Right lung (tissue), 2 donors: ENCODE measurements at regions not wholly inside any gene's neighbourhood (a gene's known extent, or its start where the extent isn't known, plus 50 kb on each side); places are given as distances from the start of the nearest gene placed in this dataset.
"Not testable (repeated sequence)": the region's sequence is repeated elsewhere in the genome, so short reads cannot be mapped to it uniquely, and the experiment has no call there.

ENCODE experiments used
- DNase-seq, 2 donors: peaks; one replicate each; pipeline ENCODE4 v3.0.0-alpha.2; 2013

GRCh38 chr11:45410391-45411227, 124.5 kb upstream of the SYT13 start:
- DNase-seq, result no peak

- no peak for DNase-seq
These were observed 123.4 kb upstream of the SYT13 start for GRCh38 chr11:45409587-45409986.

- no peak for DNase-seq
These were observed 121.1 kb upstream of the SYT13 start for GRCh38 chr11:45407226-45407625.

GRCh38 chr11:45405916-45406670, 120.0 kb upstream of the SYT13 start:
- no peak for DNase-seq

GRCh38 chr11:45403521-45403920, 117.4 kb upstream of the SYT13 start:
- not testable (repeated sequence) for DNase-seq

- no peak for DNase-seq
These were observed 116.0 kb upstream of the SYT13 start for GRCh38 chr11:45402049-45402630.

GRCh38 chr11:45400591-45400990, 114.5 kb upstream of the SYT13 start:
- no peak for DNase-seq

- no peak for DNase-seq
These were observed 113.0 kb upstream of the SYT13 start for GRCh38 chr11:45399166-45399565.

- DNase-seq, result no peak
These were observed 112.2 kb upstream of the SYT13 start for GRCh38 chr11:45398325-45398724.

GRCh38 chr11:45396394-45396793, 110.3 kb upstream of the SYT13 start:
- DNase-seq, result no peak

GRCh38 chr11:45395947-45396346, 109.8 kb upstream of the SYT13 start:
- no peak for DNase-seq

GRCh38 chr11:45395421-45395820, 109.3 kb upstream of the SYT13 start:
- DNase-seq, result no peak

- DNase-seq, result no peak
These were observed 108.3 kb upstream of the SYT13 start for GRCh38 chr11:45394294-45395085.

GRCh38 chr11:45393826-45394225, 107.7 kb upstream of the SYT13 start:
- no peak for DNase-seq

GRCh38 chr11:45393334-45393733, 107.2 kb upstream of the SYT13 start:
- no peak for DNase-seq

GRCh38 chr11:45392591-45393091, 106.5 kb upstream of the SYT13 start:
- DNase-seq, result no peak

GRCh38 chr11:45392154-45392553, 106.0 kb upstream of the SYT13 start:
- DNase-seq, result no peak

- no peak for DNase-seq
These were observed 105.2 kb upstream of the SYT13 start for GRCh38 chr11:45391168-45391850.

- no peak for DNase-seq
These were observed 104.3 kb upstream of the SYT13 start for GRCh38 chr11:45390407-45390806.

GRCh38 chr11:45388472-45388871, 102.3 kb upstream of the SYT13 start:
- no peak for DNase-seq

- DNase-seq, result not testable (repeated sequence)
These were observed 101.7 kb upstream of the SYT13 start for GRCh38 chr11:45387885-45388284.
